HT-29 (cell line): ENCODE measurements at regions not wholly inside any gene's neighbourhood (a gene's known extent, or its start where the extent isn't known, plus 50 kb on each side); places are given as distances from the start of the nearest gene placed in this dataset.
"Not testable (repeated sequence)": the region's sequence is repeated elsewhere in the genome, so short reads cannot be mapped to it uniquely, and the experiment has no call there.

Experiments
- DNase-seq: peaks from one replicate; pipeline ENCODE4 v3.0.0-alpha.2; 2015; ENCODE audit warnings: low spot score

DNA sequence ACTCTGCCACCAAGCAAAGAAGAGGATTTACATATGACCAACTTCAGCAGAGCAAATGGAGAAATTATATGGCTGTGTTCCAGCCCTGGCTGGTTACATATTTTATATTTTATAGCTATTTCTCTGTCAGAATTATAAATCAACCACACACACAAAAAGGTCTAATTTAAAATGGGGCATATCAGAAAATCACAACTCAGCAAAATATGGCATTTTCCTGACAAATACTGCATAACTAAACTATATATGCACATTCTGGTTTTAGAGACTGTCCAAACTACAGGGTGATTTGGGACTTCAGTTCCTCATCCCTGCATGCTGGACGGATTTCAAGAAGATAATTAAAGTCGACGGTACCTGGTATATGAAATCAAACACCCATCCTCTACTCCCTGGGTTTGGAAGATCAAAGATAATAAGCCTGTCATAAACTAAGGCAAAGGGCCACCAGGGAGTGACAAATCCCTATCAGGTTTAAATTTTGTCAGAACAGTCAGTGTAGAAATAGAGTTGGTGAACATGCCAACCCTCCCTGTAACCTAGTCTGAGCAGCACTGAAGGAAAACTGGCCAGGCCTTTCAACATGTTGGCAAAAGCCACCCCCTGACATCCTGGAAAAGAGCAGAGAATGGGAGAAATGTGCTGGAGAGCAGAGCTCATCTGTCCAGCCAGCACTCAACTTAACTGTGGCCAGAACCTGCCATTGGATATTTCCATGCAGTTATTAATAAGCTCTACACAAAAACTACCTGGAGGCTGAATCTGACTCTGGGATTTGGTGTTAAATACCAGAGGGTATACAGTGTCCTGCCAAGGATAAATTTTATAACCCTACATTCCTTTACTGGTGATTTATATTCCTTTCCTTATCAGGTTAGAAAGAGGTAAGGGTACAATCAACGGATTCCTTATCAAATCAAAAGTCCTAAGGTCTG is 235.7 kb downstream of the ENC1 start:
- no peak for DNase-seq

DNA sequence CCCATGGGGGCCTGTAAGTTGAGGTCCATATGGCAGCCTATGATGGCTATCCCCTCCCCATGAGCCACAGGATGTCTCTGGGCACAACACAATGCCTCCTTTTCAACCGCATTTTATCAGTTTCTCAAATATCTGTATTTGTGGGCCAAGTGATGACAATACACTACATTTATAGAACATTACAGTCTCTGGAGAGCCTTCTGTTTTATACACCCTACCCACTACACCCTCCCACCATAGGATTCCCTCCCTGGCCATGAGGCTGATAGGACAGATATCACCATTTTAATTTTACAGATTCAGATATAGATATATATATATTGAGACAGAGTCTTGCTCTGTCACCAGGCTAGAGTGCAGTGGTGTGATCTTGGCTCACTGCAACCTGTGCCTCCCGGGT is 236.8 kb downstream of the ENC1 start:
- no peak for DNase-seq

DNA sequence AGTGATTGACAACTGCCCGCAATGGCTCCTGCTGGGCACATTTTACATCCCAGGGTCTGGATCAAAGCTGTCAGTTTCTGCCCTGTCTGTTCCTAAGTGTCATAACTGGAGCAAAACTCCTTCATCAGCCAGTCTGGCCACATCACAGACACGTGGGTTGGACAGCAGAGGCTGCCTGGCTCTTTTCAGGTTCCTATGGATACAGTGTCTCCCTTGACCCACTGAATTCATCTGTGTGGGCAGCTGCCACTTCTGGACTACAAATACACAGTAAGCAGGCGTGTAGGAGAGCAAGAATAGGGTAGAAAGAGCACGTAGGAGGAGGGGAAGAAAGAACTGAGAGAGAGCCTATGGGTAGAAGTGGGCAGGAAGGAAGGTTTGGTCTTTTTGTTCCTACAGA is 238.0 kb downstream of the ENC1 start:
- peak; percentile 55 for DNase-seq

DNA sequence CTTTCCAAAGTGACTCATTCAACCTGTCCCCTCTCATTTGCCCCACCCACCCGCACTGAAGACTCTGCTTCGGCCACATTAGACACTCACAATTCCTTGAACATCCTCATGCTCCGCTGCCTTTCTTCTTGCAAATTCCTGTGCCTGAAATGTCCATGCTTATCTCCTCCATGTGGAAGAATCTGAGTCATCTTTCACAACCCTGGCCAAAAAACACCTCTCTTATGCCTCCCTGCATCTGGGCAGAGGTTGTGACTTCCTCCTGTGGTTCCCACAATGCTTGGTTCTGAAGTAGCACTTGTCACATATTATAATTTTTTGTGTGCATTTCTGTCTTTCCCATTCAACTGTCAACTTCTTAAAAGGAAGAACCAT is 238.6 kb downstream of the ENC1 start:
- no peak for DNase-seq

DNA sequence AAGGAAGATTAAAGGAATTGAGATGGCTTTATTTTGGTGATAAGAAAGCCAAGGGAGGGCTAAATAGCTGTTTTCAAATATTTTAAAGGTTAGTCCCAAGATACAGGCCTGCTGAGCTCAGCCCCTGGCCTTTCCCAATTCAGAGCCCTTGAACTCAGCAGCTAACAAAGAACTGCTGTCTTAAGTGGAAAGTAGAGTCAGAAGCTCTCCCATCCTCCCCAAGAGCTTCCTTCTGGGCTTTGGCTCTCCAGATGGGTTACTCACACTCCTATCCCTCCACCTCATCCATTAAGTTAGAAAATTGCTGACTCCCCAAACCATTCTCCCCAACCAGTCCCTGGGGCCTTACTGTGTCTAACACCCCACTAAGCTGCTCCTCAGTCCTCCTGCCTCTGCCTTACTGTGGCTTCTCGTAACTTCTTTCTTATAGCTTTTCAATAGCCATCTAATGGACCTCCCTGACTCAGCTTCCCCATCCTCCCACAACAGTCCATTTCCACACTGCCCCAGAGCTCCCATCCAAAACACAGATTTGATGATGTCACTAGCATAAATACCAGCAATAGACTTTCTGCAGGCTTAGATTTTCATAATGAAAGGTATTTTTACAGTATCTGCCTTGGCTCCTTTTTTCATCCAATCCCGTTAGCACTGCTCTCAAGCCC is 239.1 kb downstream of the ENC1 start:
- DNase-seq = no peak

DNA sequence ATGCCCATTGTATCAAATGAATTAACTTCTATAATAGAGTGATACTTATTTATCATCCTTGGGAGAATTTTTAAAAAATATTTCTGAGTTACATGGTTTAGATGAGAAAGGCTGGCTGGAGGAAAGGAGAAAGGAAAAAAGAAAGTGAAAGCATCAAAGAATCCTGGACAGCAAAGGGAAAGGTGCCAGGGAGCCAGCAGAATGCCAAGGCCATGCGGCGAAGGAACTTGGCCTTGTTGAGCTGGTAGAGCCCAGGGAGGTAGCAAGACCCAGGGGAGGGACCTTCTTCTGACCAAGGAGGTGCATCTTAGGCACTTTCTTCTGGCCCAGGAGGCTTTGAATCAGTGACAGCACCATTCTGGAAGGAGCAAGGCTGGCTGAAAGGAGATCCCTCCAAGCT is 240.5 kb downstream of the ENC1 start:
- no peak for DNase-seq

DNA sequence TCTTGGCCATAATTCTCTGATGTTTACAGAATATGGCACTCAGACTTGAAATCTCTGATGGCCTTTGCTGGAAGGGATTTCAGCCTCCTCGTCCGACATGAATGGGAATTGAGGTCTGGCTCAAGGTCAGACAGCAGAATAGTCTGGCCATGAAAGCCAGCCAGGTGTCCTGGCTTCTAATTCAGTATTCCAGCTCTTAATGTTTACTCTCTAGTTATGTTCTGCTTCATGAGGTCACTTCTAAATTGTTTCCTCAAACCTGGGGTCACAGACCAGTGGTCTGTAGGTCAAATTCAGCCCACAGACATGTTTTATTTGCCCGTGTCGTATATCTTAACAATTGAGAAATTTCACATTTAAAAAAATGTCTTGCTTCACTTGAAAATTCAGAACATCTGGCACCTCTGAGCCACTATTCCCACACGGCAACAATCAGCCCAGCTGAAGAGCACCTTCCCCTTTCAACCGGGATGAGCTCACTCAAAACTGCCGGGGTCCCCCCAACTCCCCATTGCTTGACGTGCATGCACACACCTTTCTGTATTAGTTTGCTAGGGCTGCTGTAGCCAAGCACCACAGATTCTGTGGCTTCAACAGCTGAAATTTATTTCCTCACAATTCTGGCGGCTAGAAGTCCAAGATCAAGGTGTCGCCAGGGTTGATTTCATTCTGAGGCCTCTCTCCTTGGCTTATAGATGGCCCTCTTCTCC is 243.5 kb downstream of the ENC1 start:
- DNase-seq = no peak

DNA sequence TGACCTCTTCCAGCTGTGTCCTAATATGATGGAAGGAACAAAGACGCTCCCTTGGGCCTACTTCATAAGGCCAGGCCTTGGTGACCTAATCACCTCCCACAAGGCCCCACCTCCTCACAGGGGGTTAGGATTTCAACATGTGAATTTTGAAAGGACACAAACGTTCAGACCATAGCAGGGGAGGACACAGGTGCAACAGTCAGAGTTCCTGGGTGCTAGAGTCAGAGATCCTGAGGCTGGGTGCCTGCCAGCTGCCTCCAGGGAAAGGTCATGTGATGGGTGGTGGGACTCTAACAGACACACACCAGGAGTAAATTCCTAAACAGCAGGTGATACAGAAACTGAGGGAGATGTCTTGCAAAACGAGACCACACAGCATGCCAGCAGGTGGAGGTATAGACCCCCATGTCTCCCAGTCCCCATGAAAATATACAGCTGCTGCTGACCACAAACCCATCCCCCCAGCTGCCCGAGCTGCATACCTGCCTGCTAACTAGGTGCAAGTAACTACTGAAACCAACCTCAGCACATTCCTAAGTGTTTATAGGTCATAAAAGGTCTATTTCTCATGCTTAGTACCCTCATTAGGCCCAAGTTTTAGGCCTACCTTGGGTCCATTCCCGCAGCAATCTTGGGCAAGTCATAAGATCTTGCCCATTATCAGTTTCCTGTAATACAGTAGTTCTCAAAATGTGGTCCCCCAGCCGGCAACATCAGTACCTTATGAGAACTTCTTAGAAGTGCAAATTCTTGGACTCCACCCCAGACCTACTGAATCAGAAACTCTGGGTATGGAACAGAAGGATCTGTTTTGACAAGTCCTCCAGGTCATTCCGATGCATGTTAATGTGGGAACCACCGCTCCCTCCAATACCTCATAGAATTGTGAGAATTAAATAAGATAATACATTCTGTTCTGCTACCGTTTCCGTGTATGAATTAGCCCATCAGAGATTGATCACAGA is 245.3 kb downstream of the ENC1 start:
- DNase-seq = peak; percentile 81

DNA sequence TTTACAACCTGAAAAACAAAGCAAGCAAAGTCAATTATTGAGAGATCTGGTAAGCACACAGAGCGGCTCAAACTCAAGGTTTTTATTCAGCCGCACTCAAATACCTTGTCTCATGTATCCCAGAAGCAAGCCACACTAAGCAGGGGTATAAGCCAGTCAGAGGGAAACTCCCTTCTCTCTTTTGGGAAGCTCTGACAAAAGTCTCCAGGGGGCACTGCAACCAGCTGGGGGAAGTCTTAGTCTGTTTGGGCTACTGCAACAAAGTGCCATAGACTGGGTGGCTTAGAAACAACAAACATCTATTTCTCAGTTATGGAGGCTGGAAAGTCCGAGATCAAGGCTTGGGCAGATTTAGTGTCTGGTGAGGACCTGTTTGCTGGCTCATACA is 246.0 kb downstream of the ENC1 start:
- peak; percentile 49 for DNase-seq

DNA sequence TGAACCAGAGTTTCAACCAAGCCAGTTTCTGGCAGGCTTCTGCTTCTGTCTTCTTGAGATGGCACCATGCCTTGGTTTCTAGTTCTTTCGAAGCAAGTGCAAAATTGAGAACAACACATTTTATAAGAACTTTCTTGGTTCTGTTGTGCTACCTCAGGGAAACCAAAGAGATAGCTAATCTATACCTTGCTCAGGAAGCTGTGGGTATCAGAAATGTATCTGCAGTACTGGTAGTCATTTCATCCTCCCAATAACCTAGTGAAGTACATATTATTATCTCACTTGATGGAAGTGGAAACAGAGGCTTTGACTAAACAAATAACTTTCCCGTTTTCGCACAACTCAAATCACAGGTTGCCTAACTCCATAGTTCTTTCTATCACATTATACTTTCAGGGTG is 246.6 kb downstream of the ENC1 start:
- DNase-seq = no peak

DNA sequence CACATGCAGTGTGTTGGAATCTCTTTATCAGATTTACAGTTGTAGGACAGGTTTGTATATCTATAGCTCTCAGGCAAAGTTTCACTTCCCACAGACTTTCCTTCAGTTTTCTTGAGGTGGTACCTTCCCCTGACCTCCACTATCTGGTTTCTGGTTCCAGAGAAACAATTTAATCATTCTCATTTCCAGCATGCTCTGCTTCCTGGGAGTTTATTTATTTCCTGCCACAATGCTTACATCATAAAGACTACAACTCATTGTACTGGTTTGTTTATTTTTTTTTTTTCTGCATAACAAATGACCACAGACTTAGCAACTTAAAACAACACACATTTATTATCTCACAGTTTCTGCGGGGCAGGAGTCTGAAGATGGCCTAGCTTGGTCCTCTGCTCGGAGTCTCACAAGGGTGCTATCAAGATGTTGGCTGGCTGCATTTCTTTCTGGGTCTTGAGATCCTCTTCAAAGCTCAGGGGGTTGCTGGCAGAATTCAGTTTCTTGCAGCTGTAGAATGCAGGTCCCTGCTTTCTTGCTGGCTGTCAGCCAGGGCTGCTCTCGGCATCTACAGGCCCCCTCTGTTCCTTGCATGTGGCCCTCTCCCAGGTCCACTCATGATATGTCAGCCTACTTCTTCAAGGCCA is 247.7 kb downstream of the ENC1 start:
- DNase-seq = peak; percentile 59

DNA sequence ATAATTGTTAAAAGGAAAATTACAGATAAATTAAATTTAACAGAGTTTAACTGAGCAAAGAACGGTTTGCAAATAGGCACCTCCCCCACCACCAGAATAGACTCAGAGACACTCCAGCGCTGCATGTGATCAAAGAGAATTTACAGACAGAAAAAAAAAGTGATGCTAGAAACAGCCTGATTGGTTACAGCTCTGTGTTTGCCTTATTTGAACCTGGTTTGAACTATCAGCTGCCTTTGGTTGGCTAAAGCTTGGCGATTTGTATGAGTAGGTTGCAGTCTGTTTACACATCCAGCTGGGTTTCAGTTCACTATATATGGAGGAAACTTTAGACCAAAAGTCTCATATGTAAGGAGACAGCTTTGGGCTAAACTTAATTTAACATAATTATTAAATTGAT is 249.1 kb downstream of the ENC1 start:
- no peak for DNase-seq

DNA sequence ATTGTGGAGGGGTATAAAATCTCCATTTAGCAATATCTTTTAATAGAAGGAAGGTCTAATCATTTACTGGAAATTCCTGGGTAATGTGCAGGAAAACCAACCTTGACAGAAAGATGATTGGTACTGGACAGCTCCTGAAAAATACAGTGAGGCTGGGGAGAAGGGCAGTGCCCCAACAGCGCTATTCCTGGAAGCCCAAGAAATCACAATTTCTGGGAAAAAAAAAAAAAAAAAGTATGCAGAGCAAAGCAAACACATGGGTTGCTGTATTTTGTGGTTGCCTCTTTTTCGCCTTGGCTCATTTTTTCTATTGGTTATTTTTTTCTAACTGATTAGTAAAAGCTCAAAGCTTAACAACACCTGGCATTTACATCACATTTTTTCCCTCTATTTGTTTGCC is 249.7 kb downstream of the ENC1 start:
- DNase-seq = no peak

DNA sequence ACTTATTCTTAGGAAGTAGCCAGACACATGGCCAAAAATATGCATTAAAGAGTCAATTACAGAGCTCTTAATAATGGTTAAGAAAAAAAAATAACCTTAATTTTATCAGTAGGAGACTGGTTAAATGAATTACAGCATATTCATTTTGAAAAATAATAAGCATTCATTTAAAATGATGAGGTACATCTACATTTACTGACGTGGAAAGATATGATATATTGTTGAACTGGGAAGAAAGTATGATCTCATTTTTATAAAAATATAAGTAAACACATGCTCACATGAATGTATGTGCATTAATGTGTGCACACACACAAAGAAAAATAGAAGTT is 250.3 kb downstream of the ENC1 start:
- no peak for DNase-seq

DNA sequence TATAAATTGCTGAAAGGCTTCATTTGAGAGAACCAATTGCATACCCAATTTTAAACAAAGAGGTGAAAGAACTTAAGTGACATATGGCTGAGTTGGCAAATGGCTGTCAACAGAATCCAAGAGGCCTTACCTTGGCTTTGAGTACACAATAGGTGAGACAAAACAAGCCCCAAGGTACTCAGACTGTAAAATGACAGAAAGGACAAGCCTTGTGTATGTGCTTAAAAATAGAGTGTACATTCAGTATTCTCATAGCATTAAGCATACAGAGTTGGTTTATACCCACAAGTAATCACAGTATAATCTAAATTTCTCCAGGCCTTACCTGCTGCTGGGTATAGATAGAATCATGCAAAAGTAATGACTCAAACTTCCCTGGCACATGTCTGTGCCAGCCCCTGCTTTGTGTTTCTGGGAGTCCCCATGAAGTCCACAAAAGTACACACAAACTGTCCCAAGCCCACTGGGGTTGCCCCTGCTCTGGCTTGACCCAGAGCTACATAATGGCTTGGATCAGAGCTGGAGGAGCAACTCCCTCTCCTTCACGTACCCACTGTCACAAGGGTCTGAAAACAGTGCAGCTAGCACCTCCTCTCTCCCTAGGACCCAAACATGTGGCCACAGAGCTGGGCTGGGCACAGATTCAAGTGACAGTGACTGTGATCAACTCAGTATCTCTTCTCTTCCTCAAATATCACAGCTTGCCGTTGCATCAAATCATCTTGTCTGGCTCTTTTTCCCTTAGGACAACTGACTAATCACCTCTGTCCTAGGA is 250.8 kb downstream of the ENC1 start:
- no peak for DNase-seq

DNA sequence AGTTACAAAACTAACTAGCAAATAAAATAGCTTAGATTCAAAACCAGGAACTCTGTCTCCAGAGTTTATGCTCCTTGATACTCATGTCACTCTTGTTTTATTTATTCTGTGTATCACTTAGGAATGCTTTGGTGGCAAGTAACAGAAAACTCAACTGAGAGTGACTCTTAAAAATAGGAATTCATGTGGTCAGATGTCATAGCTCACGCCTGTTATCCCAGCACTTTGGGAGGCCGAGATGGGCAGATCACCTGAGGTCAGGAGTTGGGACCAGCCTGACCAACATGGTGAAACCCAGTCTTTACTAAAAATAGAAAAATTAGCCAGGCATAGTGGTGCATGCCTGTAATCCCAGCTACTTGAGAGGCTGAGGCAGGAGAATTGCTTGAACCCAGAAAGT is 252.1 kb downstream of the ENC1 start:
- DNase-seq = not testable (repeated sequence)

DNA sequence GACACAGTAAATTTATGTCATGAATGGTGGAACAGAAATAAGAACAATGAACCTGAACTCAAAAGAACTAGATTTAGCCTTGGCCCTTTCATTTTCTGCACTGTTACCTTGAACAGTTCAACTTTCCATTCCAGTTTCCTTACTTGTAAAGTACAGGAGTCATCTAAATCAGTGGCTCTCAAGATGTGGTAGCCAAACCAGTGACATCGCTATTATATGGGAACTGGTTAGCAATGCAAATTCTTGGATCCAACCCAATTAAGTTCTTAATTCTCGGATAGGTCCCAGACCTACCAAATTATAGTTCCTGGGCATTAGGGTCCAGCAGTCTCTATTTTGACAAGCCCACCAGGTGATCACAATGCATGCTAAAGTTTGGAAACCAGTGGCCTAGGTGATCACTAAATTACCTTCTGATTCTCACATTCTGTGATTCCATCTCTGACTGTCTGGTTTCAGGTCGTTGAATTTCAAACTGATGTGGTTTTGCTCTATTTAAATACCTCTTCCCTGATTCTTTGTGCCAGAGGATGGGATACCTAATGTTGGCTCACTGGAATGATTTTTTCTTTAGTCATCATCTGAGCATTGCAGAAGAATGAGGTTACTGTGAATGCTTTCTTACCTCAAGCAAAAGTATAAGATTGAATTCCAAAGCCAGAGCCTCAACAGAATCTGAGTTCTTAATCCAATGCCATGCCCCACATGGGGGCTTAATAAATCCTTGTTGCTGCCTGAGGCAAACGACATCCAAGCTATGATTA is 253.8 kb downstream of the ENC1 start:
- DNase-seq = no peak

DNA sequence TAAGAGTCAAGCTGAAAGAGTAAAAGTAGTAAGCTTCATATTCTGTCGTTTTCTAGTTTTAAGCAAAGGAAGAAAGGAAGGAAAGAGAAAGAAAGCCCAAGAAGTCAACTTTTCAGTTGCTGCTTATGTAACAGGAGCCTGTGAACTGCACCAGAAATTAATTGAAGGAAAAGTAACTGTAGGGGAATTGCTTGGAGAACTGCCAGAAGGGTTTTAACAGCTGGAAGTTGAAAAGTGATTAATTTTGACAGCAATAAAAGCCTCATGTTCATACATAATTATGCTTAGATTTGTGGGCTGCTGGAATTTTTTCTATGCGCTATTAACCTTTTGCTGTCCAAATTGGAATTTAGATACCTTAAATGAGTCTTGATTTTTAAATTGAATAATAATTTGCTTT is 255.7 kb downstream of the ENC1 start:
- DNase-seq = peak; percentile 71

DNA sequence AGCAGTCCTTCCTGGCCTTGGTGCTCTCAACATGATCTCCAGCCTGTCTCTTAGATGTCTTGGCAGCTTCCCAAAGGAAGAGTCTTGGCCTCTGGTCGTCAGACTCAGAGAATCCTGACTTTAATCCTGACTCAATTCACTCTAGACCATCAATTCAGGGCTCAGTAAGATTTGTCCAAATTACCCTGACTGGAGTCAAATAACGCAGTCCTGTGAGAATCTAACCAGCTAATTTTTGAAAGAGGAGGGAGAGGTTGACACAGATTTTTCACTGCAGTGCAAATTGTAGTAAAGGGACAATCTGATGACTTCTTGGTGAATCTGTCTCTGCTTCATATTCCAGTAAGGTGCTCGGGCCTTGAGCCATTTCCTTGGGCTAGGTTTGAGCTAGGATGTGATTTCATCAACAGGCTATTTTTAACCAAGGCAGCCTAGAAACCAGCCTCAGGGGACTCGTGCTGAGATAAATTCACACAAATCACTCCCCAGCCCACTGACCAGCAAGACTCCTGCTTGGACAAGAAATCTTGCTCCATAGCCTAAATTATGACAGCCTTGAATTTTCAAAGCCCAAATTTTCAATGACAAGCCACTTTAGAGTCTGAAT is 257.4 kb downstream of the ENC1 start:
- no peak for DNase-seq
